ENCODE measurements at regions not wholly inside any gene's neighbourhood (a gene's known extent, or its start where the extent isn't known, plus 50 kb on each side); places are given as distances from the start of the nearest gene placed in this dataset.

GRCh38 chr5:5751987-5752386 is 329.5 kb downstream of the ICE1 start:
- TF ChIP-seq, protein P1, sequence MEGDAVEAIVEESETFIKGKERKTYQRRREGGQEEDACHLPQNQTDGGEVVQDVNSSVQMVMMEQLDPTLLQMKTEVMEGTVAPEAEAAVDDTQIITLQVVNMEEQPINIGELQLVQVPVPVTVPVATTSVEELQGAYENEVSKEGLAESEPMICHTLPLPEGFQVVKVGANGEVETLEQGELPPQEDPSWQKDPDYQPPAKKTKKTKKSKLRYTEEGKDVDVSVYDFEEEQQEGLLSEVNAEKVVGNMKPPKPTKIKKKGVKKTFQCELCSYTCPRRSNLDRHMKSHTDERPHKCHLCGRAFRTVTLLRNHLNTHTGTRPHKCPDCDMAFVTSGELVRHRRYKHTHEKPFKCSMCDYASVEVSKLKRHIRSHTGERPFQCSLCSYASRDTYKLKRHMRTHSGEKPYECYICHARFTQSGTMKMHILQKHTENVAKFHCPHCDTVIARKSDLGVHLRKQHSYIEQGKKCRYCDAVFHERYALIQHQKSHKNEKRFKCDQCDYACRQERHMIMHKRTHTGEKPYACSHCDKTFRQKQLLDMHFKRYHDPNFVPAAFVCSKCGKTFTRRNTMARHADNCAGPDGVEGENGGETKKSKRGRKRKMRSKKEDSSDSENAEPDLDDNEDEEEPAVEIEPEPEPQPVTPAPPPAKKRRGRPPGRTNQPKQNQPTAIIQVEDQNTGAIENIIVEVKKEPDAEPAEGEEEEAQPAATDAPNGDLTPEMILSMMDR (conservative IDR thresholded peaks at IDR 0.05; ENCODE audit: low read depth, low read length), result no peak
- TF ChIP-seq EZH2 (IDR thresholded peaks at IDR 0.05; ENCODE audit: borderline replicate concordance, low read depth, low read length, poor library complexity, severe bottlenecking), result no peak
- peaks cover 7% of the 10 kb centered on the region for H3K27me3 ChIP-seq (replicated peaks; ENCODE audit: insufficient read depth, low read depth, low read length, poor library complexity)
- DNase-seq (ENCODE audit: low spot score), result no peak
- ChIA-PET POLR2A (ENCODE audit: low non-redundant PET) (no interaction called here), CTCF (no interaction called here)
- H3K9me3 ChIP-seq (ENCODE audit: low read depth, low read length, poor library complexity, severe bottlenecking), result no peaks in the 10 kb centered on the region
- no peak overlapping the region for H3K4me3 ChIP-seq (ENCODE audit: low read depth, low read length, poor library complexity, severe bottlenecking)
- no TSS peak for BruUV-seq (replicated peaks)
- intact Hi-C loops (cut with micrococcal nuclease; ENCODE audit: unreplicated experiment), result no loop called here
- no peaks in the 10 kb centered on the region for H3K36me3 ChIP-seq (ENCODE audit: insufficient read depth, low read length, poor library complexity, severe bottlenecking)
- no peaks in the 10 kb centered on the region for H3K4me1 ChIP-seq (ENCODE audit: insufficient read depth, low read length, poor library complexity, severe bottlenecking)
- no peak overlapping the region for H3K27ac ChIP-seq (ENCODE audit: low read depth, low read length, poor library complexity, severe bottlenecking)

GRCh38 chr5:5751498-5751897 is 329.0 kb downstream of the ICE1 start:
- TF ChIP-seq, protein P1 (conservative IDR thresholded peaks at IDR 0.05; ENCODE audit: low read depth, low read length), result no peak
- no peak for TF ChIP-seq EZH2 (IDR thresholded peaks at IDR 0.05; ENCODE audit: borderline replicate concordance, low read depth, low read length, poor library complexity, severe bottlenecking)
- Histone ChIP-seq H3K4me3 (ENCODE audit: low read depth, low read length, poor library complexity, severe bottlenecking) (no peak overlapping the region), H3K36me3 (ENCODE audit: insufficient read depth, low read length, poor library complexity, severe bottlenecking) (no peaks in the 10 kb centered on the region), H3K4me1 (ENCODE audit: insufficient read depth, low read length, poor library complexity, severe bottlenecking) (no peaks in the 10 kb centered on the region), H3K27ac (ENCODE audit: low read depth, low read length, poor library complexity, severe bottlenecking) (no peak overlapping the region), H3K27me3 (replicated peaks; ENCODE audit: insufficient read depth, low read depth, low read length, poor library complexity) (peaks cover 7% of the 10 kb centered on the region), H3K9me3 (ENCODE audit: low read depth, low read length, poor library complexity, severe bottlenecking) (no peaks in the 10 kb centered on the region)
- DNase-seq (ENCODE audit: low spot score), result no peak
- CTCF ChIA-PET, result no interaction called here
- no TSS peak for BruUV-seq (replicated peaks)
- POLR2A ChIA-PET (ENCODE audit: low non-redundant PET), result no interaction called here
- intact Hi-C loops (cut with micrococcal nuclease; ENCODE audit: unreplicated experiment), result no loop called here

DNA sequence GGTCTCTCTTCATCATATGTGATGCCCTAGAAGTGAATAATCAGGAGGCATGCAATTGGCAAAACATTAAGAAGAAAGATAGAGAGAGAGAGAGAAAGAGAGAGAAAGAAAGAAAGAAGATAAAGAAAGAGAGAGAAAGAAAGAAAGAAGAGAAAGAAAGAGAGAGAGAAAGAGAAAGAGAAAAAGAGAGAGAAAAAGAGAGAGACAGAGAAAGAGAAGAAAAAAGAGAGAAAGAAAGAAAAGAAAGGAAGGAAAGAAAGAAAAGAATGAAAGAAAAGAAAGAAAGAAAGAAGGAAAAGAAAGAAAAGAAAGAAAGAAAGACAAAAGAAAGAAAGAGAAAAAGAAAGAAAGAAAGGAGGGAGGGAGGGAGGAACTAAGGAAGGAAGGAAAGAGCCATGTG is 318.9 kb downstream of the ICE1 start:
- no peak overlapping the region for H3K4me3 ChIP-seq (ENCODE audit: low read depth, low read length, poor library complexity, severe bottlenecking)
- no peak for DNase-seq (ENCODE audit: low spot score)
- peaks cover 3% of the 10 kb centered on the region for H3K27me3 ChIP-seq (replicated peaks; ENCODE audit: insufficient read depth, low read depth, low read length, poor library complexity)
- H3K9me3 ChIP-seq (ENCODE audit: low read depth, low read length, poor library complexity, severe bottlenecking), result peaks cover 4% of the 10 kb centered on the region
- TF ChIP-seq, protein P1 (conservative IDR thresholded peaks at IDR 0.05; ENCODE audit: low read depth, low read length), result no peak
- no peak for TF ChIP-seq EZH2 (IDR thresholded peaks at IDR 0.05; ENCODE audit: borderline replicate concordance, low read depth, low read length, poor library complexity, severe bottlenecking)
- H3K27ac ChIP-seq (ENCODE audit: low read depth, low read length, poor library complexity, severe bottlenecking), result no peak overlapping the region
- no TSS peak for BruUV-seq (replicated peaks)
- no peaks in the 10 kb centered on the region for H3K36me3 ChIP-seq (ENCODE audit: insufficient read depth, low read length, poor library complexity, severe bottlenecking)
- no peaks in the 10 kb centered on the region for H3K4me1 ChIP-seq (ENCODE audit: insufficient read depth, low read length, poor library complexity, severe bottlenecking)
- CTCF ChIA-PET, result no interaction called here
- intact Hi-C loops (cut with micrococcal nuclease; ENCODE audit: unreplicated experiment), result no loop called here
- POLR2A ChIA-PET (ENCODE audit: low non-redundant PET), result no interaction called here
